GM13977 (cell line): ENCODE measurements at regions not wholly inside any gene's neighbourhood (a gene's known extent, or its start where the extent isn't known, plus 50 kb on each side); places are given as distances from the start of the nearest gene placed in this dataset.
"Not testable (repeated sequence)": the region's sequence is repeated elsewhere in the genome, so short reads cannot be mapped to it uniquely, and the experiment has no call there.

Experiments
- DNase-seq: peaks from one replicate; pipeline ENCODE4 v3.0.0; 2012; ENCODE audit warnings: low spot score
- in situ Hi-C: fragments of 300-500 bp; cut with MboI; formaldehyde crosslinking; loops from one replicate; pipeline ENCODE4 v1.12.0; 2022; ENCODE audit warnings: low sequenced_read_pairs, low pct_unique_long_range_greater_than_20kb, mixed read lengths, inconsistent platforms; ENCODE audit not compliant: unreplicated experiment
- TF ChIP-seq, protein P1 (sequence below): IDR thresholded peaks from 2 replicates; pipeline ENCODE4 v1.5.1; 2012; ENCODE audit warnings: mild to moderate bottlenecking, control low read depth; ENCODE audit not compliant: insufficient read depth; ENCODE audit errors: extremely low read depth, missing control alignments

DNA sequence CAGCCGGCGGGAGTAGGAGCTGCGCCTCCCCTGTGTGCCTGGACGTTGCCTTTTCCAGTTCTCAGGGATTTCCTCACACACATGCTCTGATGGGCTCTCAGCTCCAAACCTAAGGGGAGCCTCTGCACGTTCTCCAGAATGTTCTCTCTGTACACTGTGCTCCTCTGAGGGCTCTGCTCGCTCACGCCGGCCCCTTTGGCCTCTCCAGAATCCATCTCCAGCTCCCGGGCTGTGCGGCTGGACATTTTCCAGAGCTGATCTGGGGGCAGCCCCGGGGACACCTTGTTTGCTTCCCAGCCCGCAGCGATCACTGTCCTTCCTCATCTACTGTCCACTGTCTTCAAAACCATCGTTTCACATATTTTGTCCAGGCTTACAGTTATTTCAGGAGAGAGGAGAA, 245.4 kb upstream of the HDAC4 start:
- no peak for DNase-seq
- in situ Hi-C loops: no loop called here
- TF ChIP-seq, protein P1, sequence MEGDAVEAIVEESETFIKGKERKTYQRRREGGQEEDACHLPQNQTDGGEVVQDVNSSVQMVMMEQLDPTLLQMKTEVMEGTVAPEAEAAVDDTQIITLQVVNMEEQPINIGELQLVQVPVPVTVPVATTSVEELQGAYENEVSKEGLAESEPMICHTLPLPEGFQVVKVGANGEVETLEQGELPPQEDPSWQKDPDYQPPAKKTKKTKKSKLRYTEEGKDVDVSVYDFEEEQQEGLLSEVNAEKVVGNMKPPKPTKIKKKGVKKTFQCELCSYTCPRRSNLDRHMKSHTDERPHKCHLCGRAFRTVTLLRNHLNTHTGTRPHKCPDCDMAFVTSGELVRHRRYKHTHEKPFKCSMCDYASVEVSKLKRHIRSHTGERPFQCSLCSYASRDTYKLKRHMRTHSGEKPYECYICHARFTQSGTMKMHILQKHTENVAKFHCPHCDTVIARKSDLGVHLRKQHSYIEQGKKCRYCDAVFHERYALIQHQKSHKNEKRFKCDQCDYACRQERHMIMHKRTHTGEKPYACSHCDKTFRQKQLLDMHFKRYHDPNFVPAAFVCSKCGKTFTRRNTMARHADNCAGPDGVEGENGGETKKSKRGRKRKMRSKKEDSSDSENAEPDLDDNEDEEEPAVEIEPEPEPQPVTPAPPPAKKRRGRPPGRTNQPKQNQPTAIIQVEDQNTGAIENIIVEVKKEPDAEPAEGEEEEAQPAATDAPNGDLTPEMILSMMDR: no peak

DNA sequence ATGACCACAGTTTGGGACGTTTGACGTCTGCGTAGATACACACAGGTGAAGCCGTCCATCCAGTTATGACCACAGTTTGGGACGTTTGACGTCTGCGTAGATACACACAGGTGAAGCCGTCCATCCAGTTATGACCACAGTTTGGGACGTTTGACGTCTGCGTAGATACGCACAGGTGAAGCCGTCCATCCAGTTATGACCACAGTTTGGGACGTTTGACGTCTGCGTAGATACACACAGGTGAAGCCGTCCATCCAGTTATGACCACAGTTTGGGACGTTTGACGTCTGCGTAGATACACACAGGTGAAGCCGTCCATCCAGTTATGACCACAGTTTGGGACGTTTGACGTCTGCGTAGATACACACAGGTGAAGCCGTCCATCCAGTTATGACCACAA, 243.8 kb upstream of the HDAC4 start:
- DNase-seq, in situ Hi-C loops: not testable (repeated sequence)

DNA sequence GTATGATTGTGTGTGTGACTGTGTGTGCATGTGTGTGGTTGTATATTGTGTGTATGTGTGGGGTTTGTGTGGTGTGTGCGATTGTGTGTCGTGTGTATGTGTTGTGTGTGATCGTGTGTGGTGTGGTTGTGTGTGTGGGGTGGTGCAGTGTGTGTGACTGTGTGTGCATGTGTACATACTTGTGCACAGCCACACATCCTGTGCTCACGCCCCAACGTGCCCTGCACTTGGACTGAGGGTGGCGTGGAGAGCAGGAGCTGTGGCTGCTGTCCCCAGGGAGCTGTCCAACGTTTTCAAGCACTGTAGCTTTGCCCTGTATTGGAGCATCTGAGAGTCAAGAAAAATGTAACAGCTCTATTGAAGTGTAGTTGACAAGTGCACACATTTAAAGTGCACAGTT, 243.2 kb upstream of the HDAC4 start:
- no peak for DNase-seq
- in situ Hi-C loops: no loop called here
- TF ChIP-seq, protein P1: no peak

DNA sequence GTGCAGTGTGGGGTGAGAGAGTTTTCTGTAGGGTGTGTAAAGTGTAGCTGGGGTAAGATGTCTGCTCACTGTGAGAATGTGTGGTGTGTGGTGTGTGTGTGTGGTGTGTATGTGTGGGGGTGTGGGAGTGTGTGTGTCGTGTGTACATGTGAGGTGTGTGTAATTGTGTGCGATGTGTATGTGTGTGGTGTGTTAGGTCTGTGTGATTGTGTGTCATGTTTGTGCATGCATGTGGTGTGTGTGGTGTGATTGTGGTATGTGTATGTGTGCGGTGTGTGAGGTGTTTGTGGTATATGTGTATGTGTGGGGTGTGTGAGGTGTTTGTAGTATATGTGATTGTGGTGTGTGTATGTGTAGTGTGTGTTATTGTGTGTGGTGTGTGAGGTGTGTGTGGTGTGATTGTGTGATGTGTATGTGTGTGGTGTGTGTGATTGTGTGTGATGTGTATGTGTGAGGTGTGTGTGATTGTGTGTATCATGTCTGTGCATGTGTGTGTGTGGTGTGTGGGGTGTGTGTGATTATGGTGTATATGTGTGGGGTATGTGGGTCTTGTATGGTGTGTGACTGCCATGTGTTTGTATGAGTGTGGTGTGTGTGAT, 241.7 kb upstream of the HDAC4 start:
- TF ChIP-seq, protein P1: no peak
- no peak for DNase-seq
- in situ Hi-C loops: no loop called here

DNA sequence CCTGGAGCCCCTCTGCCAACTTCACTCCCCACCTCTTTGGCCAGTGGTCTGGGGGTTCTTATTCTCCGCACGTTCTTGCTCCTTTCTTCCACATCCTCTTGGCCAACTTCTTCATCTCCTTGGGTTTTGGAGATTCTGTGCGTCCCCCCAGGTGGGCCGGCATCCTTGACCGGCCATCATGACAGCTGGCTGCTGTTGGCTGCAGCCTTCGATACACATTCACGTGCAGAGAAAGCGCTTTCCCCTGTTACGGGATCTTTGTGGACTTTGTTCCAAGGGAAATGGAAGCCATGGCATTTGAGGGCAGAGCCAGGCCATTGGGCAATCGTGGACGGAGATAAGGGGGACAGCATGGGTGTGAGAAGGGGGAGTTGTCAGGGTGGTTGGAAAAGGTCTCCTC, 241.1 kb upstream of the HDAC4 start:
- DNase-seq, in situ Hi-C loops: not testable (repeated sequence)

DNA sequence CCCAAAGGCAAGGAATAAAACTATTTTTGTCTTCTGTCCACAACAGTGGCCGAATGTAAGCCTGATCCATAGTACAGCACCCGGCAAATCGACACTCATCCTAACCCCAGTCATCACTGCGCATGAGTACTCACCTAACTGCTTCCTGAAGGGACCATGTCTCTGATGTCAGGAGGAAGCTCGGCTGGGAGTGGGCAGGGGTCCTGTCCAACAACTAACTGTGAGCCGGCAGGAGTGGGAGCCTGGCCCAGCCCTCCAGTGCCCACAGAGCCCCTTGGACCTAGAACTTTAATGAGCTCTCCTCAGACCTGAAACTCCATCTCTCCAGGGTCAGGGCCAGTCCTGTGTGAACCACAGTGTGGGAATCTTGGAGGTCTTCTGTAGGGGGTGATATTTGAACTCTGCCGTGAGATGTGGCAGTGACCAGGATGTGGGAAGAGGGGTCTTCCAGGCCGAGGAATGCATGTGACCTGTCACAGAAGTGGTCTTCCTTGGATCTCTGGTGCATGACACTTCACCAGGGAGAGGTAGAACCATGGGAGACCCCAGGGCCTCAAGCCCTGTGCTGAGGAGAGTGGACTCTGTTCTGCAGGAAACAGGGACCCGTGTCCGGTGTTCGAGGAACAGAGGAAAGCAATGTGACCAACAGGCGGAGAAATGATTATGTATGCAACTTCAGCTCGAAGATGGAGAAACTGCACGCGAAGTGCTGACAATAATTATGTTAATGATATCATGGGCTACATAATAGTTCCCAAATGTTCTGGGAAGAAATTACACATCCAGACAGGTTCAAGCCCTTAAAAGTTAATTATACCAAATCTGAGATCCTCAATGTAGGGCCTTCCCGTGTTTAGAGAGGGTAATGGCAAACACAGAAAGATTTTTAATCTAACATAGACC, 240.1 kb upstream of the HDAC4 start:
- DNase-seq: no peak
- in situ Hi-C loops: no loop called here
- TF ChIP-seq, protein P1: no peak

DNA sequence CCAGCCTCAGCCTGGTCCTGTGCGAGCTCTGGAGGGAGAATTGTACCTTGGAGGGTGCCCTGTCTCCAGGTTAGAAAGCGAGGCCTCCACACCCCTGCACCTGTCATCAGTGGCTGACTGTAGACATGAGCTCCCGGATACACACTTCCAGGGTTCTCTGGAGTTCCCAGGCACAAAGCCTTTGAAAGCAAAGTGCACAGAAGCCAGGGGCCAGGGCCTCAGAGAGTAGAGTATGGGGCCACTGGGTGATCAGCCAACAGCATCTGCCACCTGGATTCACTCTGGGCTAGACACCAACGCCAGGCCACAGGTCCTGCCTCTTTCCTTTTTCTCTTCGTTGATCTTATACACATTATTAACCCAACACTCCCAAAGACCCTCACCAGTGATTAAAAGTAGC, 239.4 kb upstream of the HDAC4 start:
- in situ Hi-C loops: no loop called here
- TF ChIP-seq, protein P1: no peak
- no peak for DNase-seq
